Smooth muscle cell (in vitro differentiated cells): ENCODE measurements at regions not wholly inside any gene's neighbourhood (a gene's known extent, or its start where the extent isn't known, plus 50 kb on each side); places are given as distances from the start of the nearest gene placed in this dataset.

Experiments used
- DNase-seq: peaks from one replicate; lab custom pipeline; 2025; ENCODE audit not compliant: unreplicated experiment; lab: John Stamatoyannopoulos, UW
- H2AFZ ChIP-seq: fragments of 200-600 bp; sonication (generic); 2 replicates; pipeline ENCODE4 v1.6.0; 2016; ENCODE audit warnings: antibody characterized with exemption, low read depth, mild to moderate bottlenecking
- H3F3A ChIP-seq: fragments of 200-600 bp; sonication (generic); 2 replicates; pipeline ENCODE4 v1.6.0; 2017; ENCODE audit warnings: antibody characterized with exemption, low read depth
- H3K27ac ChIP-seq: fragments of 200-600 bp; sonication (generic); 2 replicates; pipeline ENCODE4 v1.5.1; 2016; ENCODE audit warnings: low read depth, mild to moderate bottlenecking
- H3K27me3 ChIP-seq: fragments of 200-600 bp; sonication (generic); 2 replicates; pipeline ENCODE4 v1.6.1; 2016; ENCODE audit warnings: low read depth, mild to moderate bottlenecking
- H3K36me3 ChIP-seq: fragments of 200-600 bp; sonication (generic); 2 replicates; pipeline ENCODE4 v1.5.1; 2016; ENCODE audit warnings: low read depth
- H3K4me1 ChIP-seq: fragments of 200-600 bp; sonication (generic); 2 replicates; pipeline ENCODE4 v1.5.1; 2016; ENCODE audit warnings: low read depth
- H3K4me2 ChIP-seq: fragments of 200-600 bp; sonication (generic); 2 replicates; pipeline ENCODE4 v1.6.0; 2016; ENCODE audit warnings: mild to moderate bottlenecking
- H3K4me3 ChIP-seq: fragments of 200-600 bp; sonication (generic); 2 replicates; pipeline ENCODE4 v1.5.1; 2016; ENCODE audit warnings: mild to moderate bottlenecking
- H3K79me2 ChIP-seq: fragments of 200-600 bp; sonication (generic); 2 replicates; pipeline ENCODE4 v1.6.0; 2016; ENCODE audit warnings: low read depth, mild to moderate bottlenecking
- H3K9ac ChIP-seq: fragments of 200-600 bp; sonication (generic); 2 replicates; pipeline ENCODE4 v1.6.0; 2016; ENCODE audit warnings: low read depth
- H3K9me3 ChIP-seq: fragments of 200-600 bp; sonication (generic); replicated peaks from 2 replicates; pipeline ENCODE4 v1.5.1; 2016; ENCODE audit warnings: low read depth
- H4K20me1 ChIP-seq: fragments of 200-600 bp; sonication (generic); 2 replicates; pipeline ENCODE4 v1.6.0; 2016; ENCODE audit warnings: low read depth
- WGBS: methylation state at CpG from one replicate; pipeline ENCODE4 v1.1.7; 2016; ENCODE audit warnings: low lambda C conversion rate; 5-methylcytosine and 5-hydroxymethylcytosine counted together
- TF ChIP-seq, protein P1 (sequence below): fragments of 200-600 bp; sonication (generic); IDR thresholded peaks from 2 replicates; pipeline ENCODE4 v1.5.1; 2017; ENCODE audit warnings: borderline replicate concordance, mild to moderate bottlenecking, antibody characterized with exemption; ENCODE audit not compliant: insufficient read depth, poor library complexity, severe bottlenecking

DNA sequence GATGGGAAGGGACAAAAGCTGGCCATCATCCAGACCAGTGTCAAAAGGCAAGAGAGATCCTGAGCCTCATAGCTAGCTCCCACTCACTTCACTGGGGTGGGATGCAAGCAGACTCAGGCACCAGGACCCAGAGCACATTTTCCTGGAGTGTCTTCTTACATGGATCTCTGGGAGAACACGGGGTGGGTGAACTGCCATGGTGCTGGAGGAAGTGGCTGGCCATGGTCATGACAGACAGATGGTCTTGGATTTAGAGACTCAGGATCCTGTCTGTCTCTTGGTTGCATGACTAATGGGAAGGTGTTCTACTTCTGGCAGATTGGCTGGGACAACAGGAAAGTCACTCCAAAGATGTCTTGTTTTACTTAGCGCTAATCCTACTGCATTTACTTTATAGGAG is 311.5 kb downstream of the ATP23 start:
- H3K4me1 ChIP-seq: no peaks in the 10 kb centered on the region
- no peak overlapping the region for H3K27ac ChIP-seq
- H3K4me2 ChIP-seq: no peak overlapping the region
- no peaks in the 10 kb centered on the region for H3K79me2 ChIP-seq
- H3K9me3 ChIP-seq: no peaks in the 10 kb centered on the region
- TF ChIP-seq, protein P1, sequence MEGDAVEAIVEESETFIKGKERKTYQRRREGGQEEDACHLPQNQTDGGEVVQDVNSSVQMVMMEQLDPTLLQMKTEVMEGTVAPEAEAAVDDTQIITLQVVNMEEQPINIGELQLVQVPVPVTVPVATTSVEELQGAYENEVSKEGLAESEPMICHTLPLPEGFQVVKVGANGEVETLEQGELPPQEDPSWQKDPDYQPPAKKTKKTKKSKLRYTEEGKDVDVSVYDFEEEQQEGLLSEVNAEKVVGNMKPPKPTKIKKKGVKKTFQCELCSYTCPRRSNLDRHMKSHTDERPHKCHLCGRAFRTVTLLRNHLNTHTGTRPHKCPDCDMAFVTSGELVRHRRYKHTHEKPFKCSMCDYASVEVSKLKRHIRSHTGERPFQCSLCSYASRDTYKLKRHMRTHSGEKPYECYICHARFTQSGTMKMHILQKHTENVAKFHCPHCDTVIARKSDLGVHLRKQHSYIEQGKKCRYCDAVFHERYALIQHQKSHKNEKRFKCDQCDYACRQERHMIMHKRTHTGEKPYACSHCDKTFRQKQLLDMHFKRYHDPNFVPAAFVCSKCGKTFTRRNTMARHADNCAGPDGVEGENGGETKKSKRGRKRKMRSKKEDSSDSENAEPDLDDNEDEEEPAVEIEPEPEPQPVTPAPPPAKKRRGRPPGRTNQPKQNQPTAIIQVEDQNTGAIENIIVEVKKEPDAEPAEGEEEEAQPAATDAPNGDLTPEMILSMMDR: no peak
- H3K4me3 ChIP-seq: no peak overlapping the region
- 94% methylated on average over 2 of the region's 2 CpGs for WGBS
- H3F3A ChIP-seq: no peaks in the 10 kb centered on the region
- no peak overlapping the region for H2AFZ ChIP-seq
- no peaks in the 10 kb centered on the region for H3K36me3 ChIP-seq
- H4K20me1 ChIP-seq: no peaks in the 10 kb centered on the region
- H3K9ac ChIP-seq: no peak overlapping the region
- peaks cover 2% of the 10 kb centered on the region for H3K27me3 ChIP-seq
- no peak for DNase-seq

DNA sequence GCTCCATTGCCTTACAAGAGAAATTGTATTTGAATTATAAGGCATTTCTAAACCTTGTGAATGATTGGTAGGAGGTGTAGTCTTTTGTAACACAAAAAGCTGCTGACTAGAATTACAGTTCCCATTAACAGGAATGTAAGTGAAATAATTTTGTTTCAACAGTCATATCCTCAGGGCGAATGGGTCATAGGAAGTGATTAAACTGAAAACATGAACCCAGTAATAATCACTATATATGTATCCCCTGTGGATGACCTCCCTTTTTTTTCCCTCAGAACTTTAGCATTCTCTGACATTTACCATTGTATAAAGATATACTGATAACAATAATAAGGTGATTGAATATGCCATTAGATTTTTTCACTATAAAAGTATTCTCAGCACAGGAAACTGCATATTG is 312.3 kb downstream of the ATP23 start:
- TF ChIP-seq, protein P1: no peak
- H3K4me3 ChIP-seq: no peak overlapping the region
- H3K79me2 ChIP-seq: no peaks in the 10 kb centered on the region
- no peak for DNase-seq
- H3K9me3 ChIP-seq: no peaks in the 10 kb centered on the region
- no peak overlapping the region for H3K9ac ChIP-seq
- no peak overlapping the region for H3K27ac ChIP-seq
- H3K27me3 ChIP-seq: peaks cover 2% of the 10 kb centered on the region
- no peak overlapping the region for H2AFZ ChIP-seq
- no peaks in the 10 kb centered on the region for H4K20me1 ChIP-seq
- H3F3A ChIP-seq: no peaks in the 10 kb centered on the region
- H3K4me1 ChIP-seq: no peaks in the 10 kb centered on the region
- H3K4me2 ChIP-seq: no peak overlapping the region
- WGBS: 85% methylated on average over 1 of the region's 1 CpG
- no peaks in the 10 kb centered on the region for H3K36me3 ChIP-seq

DNA sequence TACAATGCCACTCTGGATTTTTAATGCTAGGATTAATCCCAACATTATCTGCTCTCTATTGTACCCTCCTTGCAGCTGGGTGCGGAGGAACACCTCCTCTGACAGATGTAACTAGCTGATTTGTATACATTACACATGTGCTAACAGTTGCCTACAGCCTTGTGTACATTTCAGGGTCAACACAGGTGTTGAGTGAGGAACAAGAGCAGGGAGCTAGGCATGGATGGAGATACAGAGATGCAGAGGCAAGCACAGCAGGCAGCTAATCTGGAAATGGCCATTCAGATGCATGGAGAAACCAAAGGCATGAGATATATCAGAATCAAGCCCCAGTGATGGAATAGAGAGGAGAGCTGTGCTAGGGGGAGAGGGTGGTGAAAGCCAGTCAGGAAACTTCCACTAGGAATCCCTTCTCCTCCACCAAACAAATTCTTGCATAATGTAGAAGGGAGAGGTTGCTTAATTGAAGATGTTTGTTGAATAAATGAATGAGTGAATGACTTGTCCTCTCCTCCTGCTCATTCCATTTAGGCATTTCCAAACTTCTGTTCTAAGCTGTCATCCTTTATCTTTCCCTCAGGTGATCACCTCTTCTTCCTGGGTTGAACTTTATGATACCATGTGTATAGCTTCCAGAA is 313.2 kb downstream of the ATP23 start:
- Histone ChIP-seq H3K9me3 (no peaks in the 10 kb centered on the region), H3K4me2 (no peak overlapping the region), H3K27ac (no peak overlapping the region), H4K20me1 (no peaks in the 10 kb centered on the region), H3F3A (no peaks in the 10 kb centered on the region), H3K4me1 (no peaks in the 10 kb centered on the region), H3K27me3 (peaks cover 2% of the 10 kb centered on the region), H3K36me3 (no peaks in the 10 kb centered on the region), H3K9ac (no peak overlapping the region), H3K79me2 (no peaks in the 10 kb centered on the region), H2AFZ (no peak overlapping the region), H3K4me3 (no peak overlapping the region)
- 94% methylated on average over 1 of the region's 1 CpG for WGBS
- no peak for DNase-seq
- TF ChIP-seq, protein P1: no peak

DNA sequence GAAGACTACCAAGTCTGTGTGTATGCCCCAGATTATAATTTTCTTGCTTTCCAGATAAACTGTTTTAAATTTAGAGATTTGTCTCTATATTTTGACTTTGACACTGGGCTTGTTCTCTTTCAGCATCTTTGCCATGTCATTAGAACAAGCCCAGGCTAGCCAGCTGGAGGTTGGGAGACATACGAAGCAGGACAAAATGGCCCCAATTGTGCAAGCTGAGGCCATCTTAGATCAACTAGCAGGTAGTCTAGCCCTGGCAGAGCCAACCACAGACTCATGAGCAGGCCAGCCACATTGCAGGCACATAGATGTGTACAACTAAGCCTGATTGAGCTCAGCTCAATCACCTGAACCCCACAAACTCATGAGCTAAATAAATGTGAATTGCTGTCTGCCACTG is 321.4 kb downstream of the ATP23 start:
- Histone ChIP-seq H3K36me3 (no peaks in the 10 kb centered on the region), H3K27me3 (no peaks in the 10 kb centered on the region), H3K9ac (no peak overlapping the region), H4K20me1 (no peaks in the 10 kb centered on the region), H3K79me2 (no peaks in the 10 kb centered on the region), H3K4me1 (no peaks in the 10 kb centered on the region), H3K4me2 (no peak overlapping the region), H3K27ac (no peak overlapping the region), H3K4me3 (no peak overlapping the region), H2AFZ (no peak overlapping the region), H3F3A (no peaks in the 10 kb centered on the region), H3K9me3 (no peaks in the 10 kb centered on the region)
- whole genome bisulfite sequencing: 80% methylated on average over 1 of the region's 1 CpG
- TF ChIP-seq, protein P1: no peak
- no peak for DNase-seq
